ENCODE measurements at regions not wholly inside any gene's neighbourhood (a gene's known extent, or its start where the extent isn't known, plus 50 kb on each side); places are given as distances from the start of the nearest gene placed in this dataset.

DNA sequence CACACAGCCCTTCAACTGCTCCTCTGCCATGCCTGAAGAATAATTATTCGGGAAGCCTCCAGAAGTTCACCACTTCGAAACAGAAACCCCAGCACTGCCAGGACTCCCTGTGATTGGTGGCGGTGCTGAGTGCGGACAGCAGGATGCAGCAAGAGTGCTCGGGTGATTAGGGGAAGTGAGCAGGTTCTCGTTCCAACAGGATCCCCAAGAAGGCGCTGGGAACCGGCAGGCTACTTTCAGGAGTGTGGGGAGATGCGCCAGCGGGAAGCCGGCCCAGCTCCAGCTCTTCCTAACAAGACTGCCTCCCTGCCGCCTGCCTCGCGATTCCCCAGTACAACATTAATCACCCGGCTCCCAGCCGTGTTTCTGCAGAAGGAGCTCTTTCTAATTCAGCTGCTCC is 630.2 kb downstream of the BRD1 start:
- Histone ChIP-seq H3K27ac (ENCODE audit: low read depth, low read length) (no peak overlapping the region), H3K27me3 (ENCODE audit: control insufficient read depth in 1 of 2, insufficient read depth in 2 of 2, low read length in 2 of 2) (peaks cover 0 to 5% of the 10 kb centered on the region in 2 donors), H3K9ac (ENCODE audit: low read length) (no peak overlapping the region), H3K36me3 (ENCODE audit: insufficient read depth, low read length) (no peaks in the 10 kb centered on the region), H3K4me3 (ENCODE audit: low read depth in 1 of 2, low read length in 2 of 2) (no peak overlapping the region), H3K4me1 (ENCODE audit: insufficient read depth, low read length) (peaks cover 6% of the 10 kb centered on the region), H3K9me3 (ENCODE audit: low read length) (no peaks in the 10 kb centered on the region)

DNA sequence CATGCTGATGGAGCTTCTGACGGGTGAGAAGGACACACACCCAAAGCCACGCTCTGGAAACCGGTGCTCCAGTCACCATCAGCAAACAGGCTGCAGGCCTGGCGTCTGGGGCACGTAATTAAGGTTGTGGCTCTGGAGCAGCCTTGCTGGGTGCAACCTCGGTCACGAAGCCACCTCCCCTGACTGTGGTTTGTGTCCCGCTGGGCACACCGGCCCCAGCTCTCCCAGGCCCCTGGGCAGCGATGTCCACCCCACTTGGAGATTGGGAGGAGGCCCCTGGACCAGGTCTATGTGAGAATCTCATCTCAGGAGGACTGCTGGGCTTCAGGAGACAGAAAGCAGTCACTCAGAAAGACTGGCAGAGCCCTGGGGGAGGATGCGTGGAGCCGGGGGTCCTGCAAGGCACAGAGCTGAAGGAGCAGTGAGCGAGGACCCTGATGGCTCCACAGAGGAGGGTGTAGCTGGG is 631.6 kb downstream of the BRD1 start:
- H3K4me1 ChIP-seq (ENCODE audit: insufficient read depth, low read length): peaks cover 6% of the 10 kb centered on the region
- H3K9me3 ChIP-seq (ENCODE audit: low read length): no peaks in the 10 kb centered on the region
- no peak overlapping the region for H3K9ac ChIP-seq (ENCODE audit: low read length)
- no peaks in the 10 kb centered on the region for H3K36me3 ChIP-seq (ENCODE audit: insufficient read depth, low read length)
- peaks cover 0 to 12% of the 10 kb centered on the region in 2 donors for H3K27me3 ChIP-seq (ENCODE audit: control insufficient read depth in 1 of 2, insufficient read depth in 2 of 2, low read length in 2 of 2)
- no peak overlapping the region for H3K27ac ChIP-seq (ENCODE audit: low read depth, low read length)
- H3K4me3 ChIP-seq (ENCODE audit: low read depth in 1 of 2, low read length in 2 of 2): no peak overlapping the region

DNA sequence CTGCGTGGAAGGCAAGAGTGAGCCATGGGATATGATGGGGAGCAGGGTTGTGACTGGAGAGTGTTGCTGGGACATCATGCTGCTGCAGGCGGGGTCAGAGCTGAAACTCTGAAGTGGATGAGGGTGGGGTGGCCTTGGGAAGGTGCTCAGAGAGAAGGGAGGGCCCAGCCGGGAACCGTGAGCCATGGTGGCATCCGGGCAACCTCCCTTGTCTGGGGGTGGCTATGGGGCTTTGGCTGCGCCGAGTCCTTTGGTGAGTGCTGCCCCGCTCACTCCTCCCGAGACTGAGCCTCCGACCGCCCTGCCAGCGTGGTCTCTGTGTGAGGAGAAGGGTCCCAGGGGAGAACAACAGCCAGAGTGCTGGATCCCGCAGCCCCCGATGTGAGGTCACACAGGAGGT is 632.0 kb downstream of the BRD1 start:
- H3K9me3 ChIP-seq (ENCODE audit: low read length): no peaks in the 10 kb centered on the region
- H3K4me1 ChIP-seq (ENCODE audit: insufficient read depth, low read length): peaks cover 6% of the 10 kb centered on the region
- no peak overlapping the region for H3K9ac ChIP-seq (ENCODE audit: low read length)
- H3K27ac ChIP-seq (ENCODE audit: low read depth, low read length): no peak overlapping the region
- no peaks in the 10 kb centered on the region for H3K36me3 ChIP-seq (ENCODE audit: insufficient read depth, low read length)
- no peak overlapping the region for H3K4me3 ChIP-seq (ENCODE audit: low read depth in 1 of 2, low read length in 2 of 2)
- peaks cover 0 to 12% of the 10 kb centered on the region in 2 donors for H3K27me3 ChIP-seq (ENCODE audit: control insufficient read depth in 1 of 2, insufficient read depth in 2 of 2, low read length in 2 of 2)

DNA sequence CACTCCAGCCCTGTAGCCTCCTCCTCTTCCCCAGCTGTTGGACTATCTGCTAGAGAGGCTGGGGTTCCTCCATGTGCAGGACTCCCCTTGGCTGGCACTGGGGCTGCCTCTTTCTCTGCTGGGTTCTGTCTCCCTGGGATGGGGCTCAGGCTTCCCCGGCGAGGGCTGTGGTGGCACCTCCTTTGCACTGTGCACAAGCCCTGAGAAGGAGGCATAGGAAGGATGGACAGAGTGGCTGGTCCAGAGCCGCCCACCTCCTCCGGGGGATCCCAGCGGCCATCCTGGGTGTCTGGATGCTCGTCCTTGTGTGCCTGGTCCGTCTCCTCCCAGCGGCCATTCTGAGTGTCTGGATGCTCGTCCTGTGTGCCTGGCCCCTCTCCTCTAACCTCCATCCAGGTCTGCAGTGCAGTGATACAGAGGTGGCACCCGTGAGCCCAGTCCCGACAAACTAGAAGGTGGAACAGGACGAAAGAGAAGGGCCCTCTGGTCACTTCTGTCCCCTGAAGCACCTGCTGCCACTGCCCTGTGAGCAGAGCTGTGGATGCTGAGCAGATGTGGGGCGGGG is 633.7 kb downstream of the BRD1 start:
- no peaks in the 10 kb centered on the region for H3K9me3 ChIP-seq (ENCODE audit: low read length)
- no peak overlapping the region for H3K27ac ChIP-seq (ENCODE audit: low read depth, low read length)
- H3K4me3 ChIP-seq (ENCODE audit: low read depth in 1 of 2, low read length in 2 of 2): no peak overlapping the region
- peaks cover 6% of the 10 kb centered on the region for H3K4me1 ChIP-seq (ENCODE audit: insufficient read depth, low read length)
- H3K36me3 ChIP-seq (ENCODE audit: insufficient read depth, low read length): no peaks in the 10 kb centered on the region
- peaks cover 0 to 12% of the 10 kb centered on the region in 2 donors for H3K27me3 ChIP-seq (ENCODE audit: control insufficient read depth in 1 of 2, insufficient read depth in 2 of 2, low read length in 2 of 2)
- H3K9ac ChIP-seq (ENCODE audit: low read length): no peak overlapping the region

DNA sequence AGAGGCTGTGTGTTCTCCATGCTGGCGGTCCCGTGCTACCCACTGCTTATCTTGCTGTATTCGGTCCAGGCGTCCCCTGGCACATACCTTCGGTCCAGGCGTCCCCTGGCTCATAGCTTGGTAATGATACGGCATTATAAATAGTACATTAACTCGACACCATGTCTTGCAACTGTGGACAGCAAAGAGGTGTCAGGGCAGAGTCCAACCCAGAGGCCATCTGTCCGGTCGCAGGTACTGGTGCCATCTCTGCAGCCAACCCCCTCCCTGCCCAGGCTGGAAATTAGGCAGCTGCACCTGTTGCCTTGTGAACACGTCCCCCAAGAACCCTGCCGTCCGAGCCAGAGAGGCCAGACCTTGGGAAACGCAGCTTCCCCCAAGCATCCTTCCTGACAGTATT is 634.3 kb downstream of the BRD1 start:
- Histone ChIP-seq H3K9me3 (ENCODE audit: low read length) (no peaks in the 10 kb centered on the region), H3K4me1 (ENCODE audit: insufficient read depth, low read length) (peaks cover 6% of the 10 kb centered on the region), H3K27me3 (ENCODE audit: control insufficient read depth in 1 of 2, insufficient read depth in 2 of 2, low read length in 2 of 2) (peaks cover 0 to 12% of the 10 kb centered on the region in 2 donors), H3K9ac (ENCODE audit: low read length) (no peak overlapping the region), H3K4me3 (ENCODE audit: low read depth in 1 of 2, low read length in 2 of 2) (no peak overlapping the region), H3K36me3 (ENCODE audit: insufficient read depth, low read length) (no peaks in the 10 kb centered on the region), H3K27ac (ENCODE audit: low read depth, low read length) (no peak overlapping the region)

DNA sequence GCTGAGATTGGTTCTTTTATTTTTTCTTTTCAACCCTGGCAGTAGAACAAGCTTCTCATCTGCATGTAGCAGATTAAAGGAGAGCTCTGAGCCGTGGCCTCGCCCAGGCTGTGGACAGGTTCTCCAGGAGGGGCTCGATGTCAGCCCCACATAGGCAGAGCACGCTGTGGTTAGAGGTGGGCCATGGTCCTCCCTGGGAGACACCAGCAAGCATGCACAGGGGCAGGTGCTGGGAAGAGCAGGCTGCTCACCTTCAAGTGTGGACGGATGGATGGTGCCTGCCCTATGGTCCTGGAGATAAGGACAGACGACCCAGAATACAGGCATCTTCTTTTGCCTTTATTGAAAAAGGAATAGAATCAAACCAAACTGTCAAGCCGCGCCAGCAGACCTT is 634.8 kb downstream of the BRD1 start:
- no peak overlapping the region for H3K27ac ChIP-seq (ENCODE audit: low read depth, low read length)
- H3K4me1 ChIP-seq (ENCODE audit: insufficient read depth, low read length): peaks cover 3% of the 10 kb centered on the region
- H3K27me3 ChIP-seq (ENCODE audit: control insufficient read depth in 1 of 2, insufficient read depth in 2 of 2, low read length in 2 of 2): peaks cover 0 to 12% of the 10 kb centered on the region in 2 donors
- no peaks in the 10 kb centered on the region for H3K36me3 ChIP-seq (ENCODE audit: insufficient read depth, low read length)
- H3K9me3 ChIP-seq (ENCODE audit: low read length): no peaks in the 10 kb centered on the region
- no peak overlapping the region for H3K9ac ChIP-seq (ENCODE audit: low read length)
- no peak overlapping the region for H3K4me3 ChIP-seq (ENCODE audit: low read depth in 1 of 2, low read length in 2 of 2)

DNA sequence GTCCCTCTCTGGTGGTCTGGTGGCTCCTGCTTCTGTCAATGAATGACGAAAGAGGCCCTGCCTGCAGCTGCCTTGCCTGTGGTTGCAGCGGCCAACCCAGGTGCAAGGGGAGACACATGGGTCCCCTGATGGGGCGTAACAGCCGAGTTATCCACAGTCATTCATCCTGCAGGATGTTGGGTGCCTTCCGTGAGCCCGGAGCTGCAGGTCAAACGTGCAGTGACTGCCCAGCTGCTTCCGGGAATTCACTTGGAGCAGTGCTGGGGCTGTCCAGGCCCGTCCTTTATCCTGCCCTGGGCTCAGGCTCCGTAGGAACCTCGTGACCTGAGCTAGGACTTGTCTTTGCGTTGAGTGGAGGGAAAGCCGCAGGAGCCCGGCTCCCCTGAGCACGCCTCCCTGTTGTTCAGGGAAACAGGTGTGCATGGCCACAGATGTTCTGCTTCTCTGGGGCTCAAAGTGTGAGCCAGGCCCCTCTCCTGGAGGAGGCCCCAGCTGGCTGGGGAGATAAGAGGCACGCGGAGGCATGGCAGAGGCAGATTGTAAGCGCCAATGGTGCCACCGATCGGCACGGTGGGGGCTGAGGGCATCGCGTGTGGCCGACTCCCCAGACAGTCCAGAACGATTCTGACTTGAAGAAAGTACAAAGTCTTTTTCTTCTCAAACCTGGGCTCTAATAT is 635.4 kb downstream of the BRD1 start:
- Histone ChIP-seq H3K9ac (ENCODE audit: low read length) (no peak overlapping the region), H3K4me1 (ENCODE audit: insufficient read depth, low read length) (no peaks in the 10 kb centered on the region), H3K9me3 (ENCODE audit: low read length) (no peaks in the 10 kb centered on the region), H3K27me3 (ENCODE audit: control insufficient read depth in 1 of 2, insufficient read depth in 2 of 2, low read length in 2 of 2) (peaks cover 0 to 12% of the 10 kb centered on the region in 2 donors), H3K36me3 (ENCODE audit: insufficient read depth, low read length) (no peaks in the 10 kb centered on the region), H3K27ac (ENCODE audit: low read depth, low read length) (no peak overlapping the region), H3K4me3 (ENCODE audit: low read depth in 1 of 2, low read length in 2 of 2) (no peak overlapping the region)

DNA sequence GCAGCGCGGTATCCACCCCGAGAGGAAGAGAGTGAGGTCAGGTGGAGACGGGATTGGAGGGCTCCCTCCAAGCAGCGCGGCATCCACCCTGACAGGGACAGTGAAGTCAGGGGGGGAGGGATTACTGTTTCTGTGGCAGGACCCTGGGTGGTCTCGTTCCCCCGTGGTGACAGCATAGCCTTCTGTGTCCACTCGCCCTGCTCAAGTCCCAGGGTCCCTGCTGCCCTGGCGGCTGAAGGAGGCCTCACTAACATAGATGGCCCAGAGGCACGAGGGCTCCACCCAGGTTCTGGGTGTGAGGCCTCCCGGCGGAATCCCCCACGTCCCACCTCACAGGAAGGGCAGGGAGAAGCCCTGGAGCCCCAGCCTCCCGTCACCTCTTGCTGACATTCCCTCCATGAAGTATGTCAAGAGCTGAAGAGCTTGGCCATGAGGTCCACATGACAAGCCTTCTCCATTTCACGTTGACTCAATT is 636.1 kb downstream of the BRD1 start:
- Histone ChIP-seq H3K9me3 (ENCODE audit: low read length) (no peaks in the 10 kb centered on the region), H3K27me3 (ENCODE audit: control insufficient read depth in 1 of 2, insufficient read depth in 2 of 2, low read length in 2 of 2) (peaks cover 0 to 12% of the 10 kb centered on the region in 2 donors), H3K36me3 (ENCODE audit: insufficient read depth, low read length) (no peaks in the 10 kb centered on the region), H3K4me1 (ENCODE audit: insufficient read depth, low read length) (no peaks in the 10 kb centered on the region), H3K27ac (ENCODE audit: low read depth, low read length) (no peak overlapping the region), H3K4me3 (ENCODE audit: low read depth in 1 of 2, low read length in 2 of 2) (no peak overlapping the region), H3K9ac (ENCODE audit: low read length) (no peak overlapping the region)

DNA sequence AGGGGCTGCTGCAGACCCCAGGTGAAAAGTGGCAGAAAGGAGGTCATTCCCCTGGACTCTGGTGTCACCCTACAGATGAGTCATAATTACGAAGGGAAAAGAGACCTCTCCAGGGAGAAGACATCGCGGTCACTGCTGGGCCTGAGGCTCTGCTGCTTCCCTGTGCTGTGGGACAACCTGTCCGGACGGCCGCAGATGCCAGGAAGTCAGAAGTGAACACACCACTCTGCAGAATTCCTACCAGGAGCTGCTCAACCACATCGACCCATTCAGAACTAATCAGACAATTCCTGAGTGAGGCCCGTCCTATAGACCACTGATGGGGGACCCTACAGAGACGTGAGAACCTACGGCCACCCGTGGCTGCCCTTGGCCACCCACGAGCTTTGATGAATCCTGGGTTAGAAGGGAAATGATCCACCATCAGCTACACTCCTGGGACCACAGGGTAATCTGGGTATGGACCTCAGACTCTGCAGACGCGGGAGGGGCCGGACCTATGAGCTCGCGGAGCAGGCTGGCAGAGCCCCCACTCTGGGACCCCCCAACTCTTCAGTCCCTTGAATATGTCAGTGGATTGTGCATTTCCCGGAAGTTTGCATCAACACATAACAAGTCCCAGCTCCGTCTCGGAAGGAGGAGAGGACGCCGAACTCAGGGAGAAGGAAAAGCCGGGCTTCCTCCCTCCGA is 636.7 kb downstream of the BRD1 start:
- Histone ChIP-seq H3K9ac (ENCODE audit: low read length) (no peak overlapping the region), H3K36me3 (ENCODE audit: insufficient read depth, low read length) (no peaks in the 10 kb centered on the region), H3K27ac (ENCODE audit: low read depth, low read length) (no peak overlapping the region), H3K4me1 (ENCODE audit: insufficient read depth, low read length) (no peaks in the 10 kb centered on the region), H3K4me3 (ENCODE audit: low read depth in 1 of 2, low read length in 2 of 2) (no peak overlapping the region), H3K27me3 (ENCODE audit: control insufficient read depth in 1 of 2, insufficient read depth in 2 of 2, low read length in 2 of 2) (peaks cover 0 to 12% of the 10 kb centered on the region in 2 donors), H3K9me3 (ENCODE audit: low read length) (no peaks in the 10 kb centered on the region)

DNA sequence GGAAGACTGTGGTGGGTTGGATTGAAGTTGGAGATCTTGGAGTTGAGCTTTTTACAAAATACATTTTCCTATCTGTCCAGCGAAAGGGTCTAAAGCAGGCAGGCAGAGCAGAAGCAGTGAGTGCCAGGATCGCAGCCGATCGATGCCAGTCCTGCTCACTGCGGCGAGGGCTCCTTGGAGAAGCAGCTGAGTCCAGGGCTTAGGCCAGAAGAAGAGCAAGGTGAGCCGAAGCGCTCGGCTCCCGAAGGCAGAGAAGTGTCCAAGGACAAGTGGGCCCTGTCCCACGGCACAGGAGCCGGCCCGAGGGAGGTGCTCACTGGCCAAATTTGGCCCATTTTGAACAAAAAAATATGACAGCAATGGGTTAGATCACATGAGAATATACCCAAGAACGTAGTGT is 637.8 kb downstream of the BRD1 start:
- Histone ChIP-seq H3K36me3 (ENCODE audit: insufficient read depth, low read length) (no peaks in the 10 kb centered on the region), H3K27ac (ENCODE audit: low read depth, low read length) (no peak overlapping the region), H3K4me1 (ENCODE audit: insufficient read depth, low read length) (no peaks in the 10 kb centered on the region), H3K27me3 (ENCODE audit: control insufficient read depth in 1 of 2, insufficient read depth in 2 of 2, low read length in 2 of 2) (peaks cover 0 to 12% of the 10 kb centered on the region in 2 donors), H3K9ac (ENCODE audit: low read length) (no peak overlapping the region), H3K4me3 (ENCODE audit: low read depth in 1 of 2, low read length in 2 of 2) (no peak overlapping the region), H3K9me3 (ENCODE audit: low read length) (no peaks in the 10 kb centered on the region)

DNA sequence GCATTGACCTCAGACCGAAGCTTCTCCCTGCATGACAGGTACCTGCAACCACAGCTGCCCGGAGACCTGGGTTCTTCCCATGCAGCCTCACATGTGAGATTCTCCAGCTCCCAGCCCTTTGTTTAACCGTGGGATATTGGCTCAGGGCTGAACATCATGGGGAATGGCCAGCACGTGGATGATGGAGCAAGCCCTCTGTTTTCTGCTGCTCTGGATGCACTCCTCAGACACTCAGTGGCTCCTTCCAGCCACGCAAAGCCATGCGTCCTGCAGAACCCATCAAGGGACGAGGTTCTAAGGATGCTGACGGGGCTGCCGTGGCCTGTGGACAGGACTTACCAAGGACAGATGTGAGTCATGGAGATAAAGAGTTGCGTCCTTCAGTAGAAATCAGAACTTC is 639.1 kb downstream of the BRD1 start:
- H3K27ac ChIP-seq (ENCODE audit: low read depth, low read length): no peak overlapping the region
- H3K4me3 ChIP-seq (ENCODE audit: low read depth in 1 of 2, low read length in 2 of 2): no peak overlapping the region
- H3K4me1 ChIP-seq (ENCODE audit: insufficient read depth, low read length): no peaks in the 10 kb centered on the region
- no peak overlapping the region for H3K9ac ChIP-seq (ENCODE audit: low read length)
- peaks cover 0 to 13% of the 10 kb centered on the region in 2 donors for H3K27me3 ChIP-seq (ENCODE audit: control insufficient read depth in 1 of 2, insufficient read depth in 2 of 2, low read length in 2 of 2)
- no peaks in the 10 kb centered on the region for H3K9me3 ChIP-seq (ENCODE audit: low read length)
- no peaks in the 10 kb centered on the region for H3K36me3 ChIP-seq (ENCODE audit: insufficient read depth, low read length)
